MM.1S (cell line): ENCODE measurements at regions not wholly inside any gene's neighbourhood (a gene's known extent, or its start where the extent isn't known, plus 50 kb on each side); places are given as distances from the start of the nearest gene placed in this dataset.

Source experiments
- DNase-seq: peaks from one replicate; pipeline ENCODE4 v3.0.0-alpha.2; 2015
- H2AFZ ChIP-seq: fragments of 300-600 bp; sonication (generic); 2 replicates; pipeline ENCODE4 v1.6.0; 2016; ENCODE audit warnings: antibody characterized with exemption, low read length
- H3F3A ChIP-seq: fragments of 300-600 bp; sonication (generic); 2 replicates; pipeline ENCODE4 v1.6.1; 2016; ENCODE audit warnings: mild to moderate bottlenecking, antibody characterized with exemption, low read length, moderate library complexity, mixed read lengths; ENCODE audit not compliant: insufficient read depth
- H3K27ac ChIP-seq: fragments of 300-600 bp; sonication (generic); 2 replicates; pipeline ENCODE4 v1.5.1; 2016; ENCODE audit warnings: mild to moderate bottlenecking, low read length
- H3K27me3 ChIP-seq: fragments of 300-600 bp; sonication (generic); replicated peaks from 2 replicates; pipeline ENCODE4 v1.6.0; 2016; ENCODE audit warnings: low read length; ENCODE audit not compliant: insufficient read depth
- H3K36me3 ChIP-seq: fragments of 300-600 bp; sonication (generic); replicated peaks from 2 replicates; pipeline ENCODE4 v1.6.1; 2016; ENCODE audit warnings: mild to moderate bottlenecking, low read length, mixed read lengths; ENCODE audit not compliant: insufficient read depth
- H3K4me1 ChIP-seq: fragments of 300-600 bp; sonication (generic); 2 replicates; pipeline ENCODE4 v1.6.1; 2016; ENCODE audit warnings: low read length, mixed read lengths
- H3K4me2 ChIP-seq: fragments of 300-600 bp; sonication (generic); 2 replicates; pipeline ENCODE4 v1.6.0; 2016; ENCODE audit warnings: low read depth, low read length
- H3K4me3 ChIP-seq: fragments of 300-600 bp; sonication (generic); 2 replicates; pipeline ENCODE4 v1.5.1; 2016; ENCODE audit warnings: low read length, mixed read lengths
- H3K79me2 ChIP-seq: fragments of 300-600 bp; sonication (generic); 2 replicates; pipeline ENCODE4 v1.6.1; 2016; ENCODE audit warnings: mixed run types, low read length, mixed read lengths
- H3K9ac ChIP-seq: fragments of 300-600 bp; sonication (generic); 2 replicates; pipeline ENCODE4 v1.6.1; 2016; ENCODE audit warnings: low read length, mixed read lengths
- H3K9me2 ChIP-seq: fragments of 300-600 bp; sonication (generic); replicated peaks from 2 replicates; pipeline ENCODE4 v1.6.1; 2016; ENCODE audit warnings: mild to moderate bottlenecking, low read length, mixed read lengths; ENCODE audit not compliant: insufficient read depth
- H3K9me3 ChIP-seq: fragments of 300-600 bp; sonication (generic); replicated peaks from 2 replicates; pipeline ENCODE4 v1.6.1; 2016; ENCODE audit warnings: mild to moderate bottlenecking, low read length, mixed read lengths; ENCODE audit not compliant: insufficient read depth
- H4K20me1 ChIP-seq: fragments of 300-600 bp; sonication (generic); 2 replicates; pipeline ENCODE4 v1.6.1; 2016; ENCODE audit warnings: mild to moderate bottlenecking, low read length, moderate library complexity, mixed read lengths; ENCODE audit not compliant: insufficient read depth
- CTCF ChIP-seq: fragments of 300-600 bp; sonication (generic); IDR thresholded peaks from 2 replicates; pipeline ENCODE4 v1.5.1; 2016; ENCODE audit warnings: antibody characterized with exemption, low read length, mixed read lengths
- EZH2 ChIP-seq: fragments of 300-600 bp; sonication (generic); optimal IDR thresholded peaks from 2 replicates; pipeline ENCODE3; 2017; ENCODE audit warnings: low read depth, mild to moderate bottlenecking, antibody characterized with exemption, low read length, mixed read lengths
- EZH2phosphoT487 ChIP-seq: fragments of 300-600 bp; sonication (generic); IDR thresholded peaks from 2 replicates; pipeline ENCODE4 v1.6.1; 2018; ENCODE audit warnings: antibody characterized with exemption, low read length

GRCh38 chr9:108188482-108188881 lies 667.3 kb downstream of the ACTL7B start:
- TF ChIP-seq EZH2 (no peak), CTCF (no peak), EZH2phosphoT487 (no peak)
- Histone ChIP-seq H3K9me3 (no peaks in the 10 kb centered on the region), H2AFZ (no peak overlapping the region), H3K27ac (no peak overlapping the region), H3K4me3 (no peak overlapping the region), H3F3A (no peaks in the 10 kb centered on the region), H3K4me1 (no peaks in the 10 kb centered on the region), H3K9ac (no peak overlapping the region), H3K4me2 (no peak overlapping the region), H3K9me2 (no peaks in the 10 kb centered on the region), H4K20me1 (no peaks in the 10 kb centered on the region), H3K27me3 (no peaks in the 10 kb centered on the region), H3K36me3 (no peaks in the 10 kb centered on the region), H3K79me2 (no peaks in the 10 kb centered on the region)
- no peak for DNase-seq

GRCh38 chr9:108186642-108187395 lies 669.0 kb downstream of the ACTL7B start:
- Histone ChIP-seq H3K4me3 (no peak overlapping the region), H3K27me3 (no peaks in the 10 kb centered on the region), H2AFZ (no peak overlapping the region), H3K4me2 (no peak overlapping the region), H3K36me3 (no peaks in the 10 kb centered on the region), H3K9me2 (no peaks in the 10 kb centered on the region), H3K27ac (no peak overlapping the region), H3K9ac (no peak overlapping the region), H3K4me1 (no peaks in the 10 kb centered on the region), H3F3A (no peaks in the 10 kb centered on the region), H4K20me1 (no peaks in the 10 kb centered on the region), H3K79me2 (no peaks in the 10 kb centered on the region), H3K9me3 (no peaks in the 10 kb centered on the region)
- no peak for DNase-seq
- no peak for TF ChIP-seq EZH2
- no peak for TF ChIP-seq EZH2phosphoT487
- TF ChIP-seq CTCF = no peak

- no peak for DNase-seq
- H3K9me3 ChIP-seq = no peaks in the 10 kb centered on the region
- no peaks in the 10 kb centered on the region for H3K36me3 ChIP-seq
- TF ChIP-seq EZH2phosphoT487 (no peak), CTCF (no peak), EZH2 (no peak)
- no peak overlapping the region for H3K4me2 ChIP-seq
- H2AFZ ChIP-seq = no peak overlapping the region
- no peaks in the 10 kb centered on the region for H3K9me2 ChIP-seq
- H3K27ac ChIP-seq = no peak overlapping the region
- no peak overlapping the region for H3K9ac ChIP-seq
- H3K79me2 ChIP-seq = no peaks in the 10 kb centered on the region
- H3K27me3 ChIP-seq = no peaks in the 10 kb centered on the region
- no peaks in the 10 kb centered on the region for H3F3A ChIP-seq
- H4K20me1 ChIP-seq = no peaks in the 10 kb centered on the region
- H3K4me3 ChIP-seq = no peak overlapping the region
- H3K4me1 ChIP-seq = no peaks in the 10 kb centered on the region
Measured at GRCh38 chr9:108185613-108186012, 670.2 kb downstream of the ACTL7B start.
